BLaER1 (cell line): ENCODE measurements at regions not wholly inside any gene's neighbourhood (a gene's known extent, or its start where the extent isn't known, plus 50 kb on each side); places are given as distances from the start of the nearest gene placed in this dataset.

ENCODE experiments used
- H3K27ac ChIP-seq: shearing (Covaris generic); formaldehyde crosslinking; 2 replicates; pipeline ENCODE4 v1.8.1; 2022
- H3K27me3 ChIP-seq: shearing (Covaris generic); formaldehyde crosslinking; 2 replicates; pipeline ENCODE4 v1.8.1; 2022
- H3K36me3 ChIP-seq: shearing (Covaris generic); formaldehyde crosslinking; 2 replicates; pipeline ENCODE4 v1.8.1; 2022
- H3K4me1 ChIP-seq: shearing (Covaris generic); formaldehyde crosslinking; 2 replicates; pipeline ENCODE4 v1.8.1; 2022
- H3K4me2 ChIP-seq: shearing (Covaris generic); formaldehyde crosslinking; 2 replicates; pipeline ENCODE4 v1.8.1; 2022
- H3K4me3 ChIP-seq: shearing (Covaris generic); formaldehyde crosslinking; 2 replicates; pipeline ENCODE4 v1.8.1; 2022
- H3K9ac ChIP-seq: shearing (Covaris generic); formaldehyde crosslinking; 2 replicates; pipeline ENCODE4 v1.8.1; 2022
- H3K9me3 ChIP-seq: shearing (Covaris generic); formaldehyde crosslinking; 2 replicates; pipeline ENCODE4 v1.8.1; 2022
- H4K20me1 ChIP-seq: shearing (Covaris generic); formaldehyde crosslinking; 2 replicates; pipeline ENCODE4 v1.8.1; 2022
- Cebpa-rat ChIP-seq: shearing (Covaris generic); IDR thresholded peaks from 2 replicates; pipeline ENCODE4 v1.8.1; 2022

DNA sequence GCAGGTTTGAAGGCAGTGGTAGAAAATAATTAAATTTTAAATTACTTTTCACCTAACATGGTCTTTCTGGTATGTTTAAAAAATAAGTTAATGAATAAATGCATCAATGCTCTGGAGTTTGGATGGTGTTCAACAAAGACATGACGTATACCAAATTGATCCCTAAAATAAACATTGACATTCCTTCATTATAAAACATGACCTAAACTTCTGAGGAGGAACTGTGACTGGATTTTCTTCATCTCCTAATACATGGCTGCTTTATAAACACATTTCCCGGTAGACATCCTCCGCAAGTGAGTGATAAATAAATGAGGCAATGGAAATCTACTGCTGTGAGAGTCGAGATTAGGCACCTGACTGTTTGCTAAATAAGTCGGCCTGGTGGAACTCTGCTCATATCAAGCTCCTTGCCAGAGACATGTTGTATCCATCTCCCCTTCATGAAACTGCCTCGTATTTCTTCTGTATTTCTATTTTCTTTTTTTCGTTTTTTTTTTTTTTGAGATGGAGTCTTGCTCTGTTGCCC lies 362.3 kb downstream of the RNF144A start:
- Histone ChIP-seq H3K36me3 (no peaks in the 10 kb centered on the region), H3K4me3 (no peak overlapping the region), H4K20me1 (no peaks in the 10 kb centered on the region), H3K27me3 (no peaks in the 10 kb centered on the region), H3K9me3 (no peaks in the 10 kb centered on the region), H3K4me1 (no peaks in the 10 kb centered on the region), H3K27ac (no peak overlapping the region), H3K9ac (no peak overlapping the region), H3K4me2 (no peak overlapping the region)
- TF ChIP-seq Cebpa-rat: no peak

DNA sequence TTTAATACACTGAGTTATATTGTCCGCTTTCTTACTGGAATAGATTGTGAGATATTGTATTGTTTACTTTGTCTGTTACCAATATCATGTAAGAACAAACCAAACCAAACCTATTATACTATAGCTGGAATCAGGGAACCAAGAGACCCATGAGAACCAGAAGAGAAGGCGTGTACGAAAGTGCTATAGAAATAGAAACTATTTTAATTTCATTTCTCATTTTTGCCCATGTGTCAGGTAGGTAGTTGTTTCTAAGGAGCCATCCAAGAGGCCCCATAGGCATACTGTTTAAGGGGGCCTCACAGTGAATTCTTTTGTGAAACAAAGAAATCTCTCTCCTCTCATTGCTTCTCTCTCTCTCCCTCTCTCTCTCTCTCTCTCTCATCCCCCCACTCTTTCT lies 363.6 kb downstream of the RNF144A start:
- H3K9ac ChIP-seq: no peak overlapping the region
- no peaks in the 10 kb centered on the region for H3K9me3 ChIP-seq
- no peaks in the 10 kb centered on the region for H4K20me1 ChIP-seq
- no peak overlapping the region for H3K27ac ChIP-seq
- H3K4me1 ChIP-seq: no peaks in the 10 kb centered on the region
- TF ChIP-seq Cebpa-rat: no peak
- no peak overlapping the region for H3K4me3 ChIP-seq
- H3K36me3 ChIP-seq: no peaks in the 10 kb centered on the region
- no peaks in the 10 kb centered on the region for H3K27me3 ChIP-seq
- H3K4me2 ChIP-seq: no peak overlapping the region

DNA sequence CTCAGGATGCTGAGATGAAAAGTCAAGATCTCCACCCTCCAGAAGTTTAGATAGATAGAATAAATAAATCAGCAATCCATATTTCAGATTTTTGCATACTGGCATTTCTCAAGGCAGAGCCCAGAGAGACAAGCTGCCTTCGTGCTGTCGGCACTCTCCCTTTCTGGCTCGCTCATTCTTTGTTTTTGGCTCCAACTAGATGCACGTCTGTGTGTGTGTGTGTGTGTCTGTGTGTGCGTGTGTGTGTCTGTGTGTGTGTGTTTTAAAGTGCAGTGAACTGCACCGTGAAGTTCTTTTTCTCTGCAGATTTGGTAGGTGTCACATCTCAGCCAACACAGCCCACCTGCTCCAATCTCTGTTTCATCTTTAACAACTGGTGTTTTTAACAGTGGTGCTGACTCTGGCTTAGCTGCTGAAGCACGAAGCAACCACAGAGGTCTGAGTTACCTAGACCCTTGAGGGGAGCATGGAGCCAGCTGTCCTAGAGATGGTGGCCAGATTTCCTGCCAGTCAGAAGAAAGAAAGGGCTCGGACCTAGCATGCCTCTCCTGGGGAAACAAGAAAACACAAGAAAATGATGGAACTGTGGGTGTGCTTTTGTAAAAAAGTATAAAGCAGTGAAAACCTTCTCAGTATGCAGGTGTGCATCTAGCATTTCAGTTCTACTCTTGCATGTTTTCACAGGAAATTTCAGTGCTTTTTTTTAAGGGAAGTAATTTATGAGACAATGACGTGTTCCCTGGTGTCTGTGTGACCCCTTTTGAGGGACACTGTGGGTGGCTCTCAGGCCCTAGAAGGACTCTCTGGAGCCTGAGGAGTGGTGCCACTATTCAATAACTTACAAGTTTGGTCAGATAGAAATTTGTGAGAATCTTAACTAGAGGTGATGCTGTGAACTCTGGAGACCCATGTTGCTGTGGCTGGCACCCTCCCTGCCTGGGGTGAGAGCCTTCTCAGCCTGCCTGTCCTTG lies 364.3 kb downstream of the RNF144A start:
- no peak overlapping the region for H3K4me3 ChIP-seq
- H3K4me1 ChIP-seq: no peaks in the 10 kb centered on the region
- H3K36me3 ChIP-seq: no peaks in the 10 kb centered on the region
- H3K4me2 ChIP-seq: no peak overlapping the region
- no peak for TF ChIP-seq Cebpa-rat
- H3K27ac ChIP-seq: no peak overlapping the region
- no peaks in the 10 kb centered on the region for H3K27me3 ChIP-seq
- no peaks in the 10 kb centered on the region for H4K20me1 ChIP-seq
- no peaks in the 10 kb centered on the region for H3K9me3 ChIP-seq
- no peak overlapping the region for H3K9ac ChIP-seq

DNA sequence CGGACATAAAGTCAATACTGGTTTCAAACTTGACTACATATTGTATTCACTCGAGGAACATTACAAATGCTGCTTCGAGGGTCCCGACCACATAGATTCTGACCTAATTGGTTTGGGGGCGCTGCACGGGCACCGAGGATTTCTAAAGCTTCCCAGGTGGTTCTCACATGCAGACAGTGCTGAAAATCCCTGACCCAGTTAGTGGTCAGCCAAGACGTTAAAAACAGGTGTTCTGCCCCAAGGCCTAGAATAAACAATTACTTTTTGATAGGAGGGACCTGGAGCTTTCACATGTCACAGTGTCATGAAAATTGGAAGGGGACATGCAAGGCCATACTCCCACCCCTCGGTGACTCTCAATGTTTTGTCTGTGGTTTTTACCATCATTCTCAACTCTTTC lies 368.9 kb downstream of the RNF144A start:
- Histone ChIP-seq H3K4me1 (no peaks in the 10 kb centered on the region), H3K9me3 (no peaks in the 10 kb centered on the region), H3K4me3 (no peak overlapping the region), H3K4me2 (no peak overlapping the region), H3K27ac (no peak overlapping the region), H3K27me3 (no peaks in the 10 kb centered on the region), H3K9ac (no peak overlapping the region), H4K20me1 (no peaks in the 10 kb centered on the region), H3K36me3 (no peaks in the 10 kb centered on the region)
- TF ChIP-seq Cebpa-rat: no peak

DNA sequence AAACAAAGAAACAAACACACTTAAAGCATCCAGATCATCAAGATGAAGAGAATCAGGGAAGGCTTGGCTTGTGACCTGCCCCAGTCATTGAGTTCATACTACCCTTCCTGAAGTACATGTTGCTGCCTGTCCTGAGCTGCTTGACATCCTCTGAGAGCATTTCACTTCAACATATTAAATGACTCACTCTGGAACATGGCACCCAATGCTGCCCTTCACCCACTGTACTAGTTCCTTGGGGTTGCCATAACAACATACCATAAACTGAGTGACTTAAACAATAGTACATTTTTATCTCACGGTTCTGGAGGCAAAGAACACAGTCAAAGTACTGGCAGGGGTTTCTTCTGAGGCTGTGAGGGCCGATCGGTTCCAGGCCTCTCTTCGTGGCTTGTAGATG lies 371.3 kb downstream of the RNF144A start:
- H3K4me3 ChIP-seq: no peak overlapping the region
- no peaks in the 10 kb centered on the region for H4K20me1 ChIP-seq

DNA sequence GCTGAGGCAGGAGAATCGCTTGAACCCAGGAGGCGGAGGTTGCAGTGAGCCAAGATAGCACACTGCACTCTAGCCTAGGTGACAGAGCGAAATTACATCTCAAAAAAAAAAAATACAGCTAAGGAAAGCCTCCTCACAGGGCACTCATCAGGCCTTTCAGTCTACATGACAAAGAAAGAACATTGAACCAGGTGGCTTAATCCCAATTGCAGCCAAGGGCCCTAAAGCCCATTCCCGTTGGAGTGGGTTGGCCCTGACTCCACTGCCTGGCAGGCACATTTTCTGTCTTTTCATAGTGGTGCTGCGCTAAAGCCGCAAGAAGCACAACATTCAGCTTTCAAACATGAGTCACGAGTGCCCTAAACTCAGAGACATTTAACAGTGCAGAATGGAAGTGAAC lies 372.5 kb downstream of the RNF144A start:
- Histone ChIP-seq H3K36me3 (no peaks in the 10 kb centered on the region), H3K4me2 (no peak overlapping the region), H3K9me3 (no peaks in the 10 kb centered on the region), H3K9ac (no peak overlapping the region), H3K27ac (no peak overlapping the region), H3K4me3 (no peak overlapping the region), H3K4me1 (no peaks in the 10 kb centered on the region), H3K27me3 (no peaks in the 10 kb centered on the region), H4K20me1 (no peaks in the 10 kb centered on the region)
- no peak for TF ChIP-seq Cebpa-rat

More for the DNA sequence above, 371.3 kb downstream of the RNF144A start:
- no peaks in the 10 kb centered on the region for H3K36me3 ChIP-seq
- no peaks in the 10 kb centered on the region for H3K27me3 ChIP-seq
- no peak overlapping the region for H3K4me2 ChIP-seq
- no peak overlapping the region for H3K9ac ChIP-seq
- no peaks in the 10 kb centered on the region for H3K4me1 ChIP-seq
- H3K9me3 ChIP-seq: no peaks in the 10 kb centered on the region
- no peak overlapping the region for H3K27ac ChIP-seq
- no peak for TF ChIP-seq Cebpa-rat

DNA sequence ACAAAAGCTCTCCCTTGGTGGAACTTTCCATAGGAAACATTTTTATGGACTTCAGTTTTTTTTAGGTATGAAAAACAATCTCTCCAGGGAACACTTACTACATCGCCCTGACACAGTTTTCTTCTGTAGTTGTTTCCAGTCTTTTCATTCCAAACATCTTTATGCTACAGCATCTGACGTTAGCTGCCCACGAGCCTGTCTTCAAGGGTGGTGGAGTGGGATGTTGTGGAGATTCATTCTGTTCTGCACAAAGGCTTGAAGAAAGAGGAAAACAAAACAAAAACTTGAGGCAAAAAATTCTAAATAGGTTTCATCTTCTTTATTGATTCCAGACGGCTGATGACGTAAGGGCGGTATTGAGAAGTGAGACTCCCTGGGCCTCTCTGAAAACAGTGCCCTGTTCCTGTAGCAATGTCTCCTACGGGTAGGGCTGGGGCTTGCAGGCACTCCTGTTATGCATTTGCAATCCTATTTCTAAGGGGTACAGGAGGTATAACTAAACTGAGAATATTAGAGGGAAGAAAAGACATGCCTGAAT lies 375.0 kb downstream of the RNF144A start:
- Histone ChIP-seq H3K4me2 (no peak overlapping the region), H3K4me1 (no peaks in the 10 kb centered on the region), H3K36me3 (no peaks in the 10 kb centered on the region), H3K4me3 (no peak overlapping the region), H3K9ac (no peak overlapping the region), H3K27ac (no peak overlapping the region), H3K9me3 (no peaks in the 10 kb centered on the region), H4K20me1 (no peaks in the 10 kb centered on the region), H3K27me3 (no peaks in the 10 kb centered on the region)
- TF ChIP-seq Cebpa-rat: no peak

DNA sequence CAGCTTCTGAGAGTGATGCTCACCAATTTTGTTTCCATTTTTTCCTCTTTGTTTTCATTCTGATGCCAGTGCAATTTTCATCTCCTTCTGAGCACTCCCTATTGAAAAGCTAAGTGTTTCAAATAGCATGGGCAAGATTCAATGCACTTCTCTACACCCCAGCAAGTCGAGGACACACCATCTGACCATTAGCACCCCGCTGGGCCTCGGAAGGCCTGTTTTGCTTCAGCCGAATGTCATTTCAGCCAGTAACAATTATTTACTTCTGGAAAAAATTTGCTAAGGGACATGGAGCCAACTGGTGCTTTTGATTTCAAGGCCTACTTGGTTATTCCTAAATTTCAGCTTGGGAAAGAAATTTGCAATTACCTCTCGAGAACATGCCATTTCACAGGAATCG lies 392.4 kb downstream of the RNF144A start:
- TF ChIP-seq Cebpa-rat: no peak
- no peaks in the 10 kb centered on the region for H3K27me3 ChIP-seq
- no peaks in the 10 kb centered on the region for H4K20me1 ChIP-seq
- H3K4me2 ChIP-seq: no peak overlapping the region
- H3K36me3 ChIP-seq: no peaks in the 10 kb centered on the region
- no peaks in the 10 kb centered on the region for H3K4me1 ChIP-seq
- H3K27ac ChIP-seq: no peak overlapping the region
- no peak overlapping the region for H3K9ac ChIP-seq
- no peak overlapping the region for H3K4me3 ChIP-seq
- H3K9me3 ChIP-seq: no peaks in the 10 kb centered on the region

DNA sequence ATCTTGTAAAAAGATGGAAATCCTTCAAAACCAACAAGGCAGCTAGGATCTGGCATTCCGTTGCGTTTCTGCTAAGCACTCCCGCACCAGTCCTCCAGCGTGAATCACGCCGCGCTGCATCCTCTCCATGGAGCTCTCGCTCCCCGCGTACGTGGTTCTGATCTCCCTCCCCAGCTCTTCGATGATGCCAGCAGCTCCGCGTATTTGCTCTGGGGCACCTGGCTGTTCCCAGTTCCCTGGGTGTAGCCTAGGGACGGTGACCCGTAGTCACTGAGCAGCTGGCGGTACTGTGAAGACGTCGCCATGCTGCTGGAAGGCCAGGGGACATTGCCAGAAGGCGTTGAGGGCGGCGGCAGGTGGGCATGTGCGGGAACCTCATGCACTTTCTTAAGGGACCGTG lies 407.5 kb downstream of the RNF144A start:
- Histone ChIP-seq H3K4me1 (no peaks in the 10 kb centered on the region), H3K4me2 (no peak overlapping the region), H3K36me3 (no peaks in the 10 kb centered on the region), H3K9me3 (no peaks in the 10 kb centered on the region), H3K4me3 (no peak overlapping the region), H3K27me3 (no peaks in the 10 kb centered on the region), H3K27ac (no peak overlapping the region), H3K9ac (no peak overlapping the region), H4K20me1 (no peaks in the 10 kb centered on the region)
- no peak for TF ChIP-seq Cebpa-rat

DNA sequence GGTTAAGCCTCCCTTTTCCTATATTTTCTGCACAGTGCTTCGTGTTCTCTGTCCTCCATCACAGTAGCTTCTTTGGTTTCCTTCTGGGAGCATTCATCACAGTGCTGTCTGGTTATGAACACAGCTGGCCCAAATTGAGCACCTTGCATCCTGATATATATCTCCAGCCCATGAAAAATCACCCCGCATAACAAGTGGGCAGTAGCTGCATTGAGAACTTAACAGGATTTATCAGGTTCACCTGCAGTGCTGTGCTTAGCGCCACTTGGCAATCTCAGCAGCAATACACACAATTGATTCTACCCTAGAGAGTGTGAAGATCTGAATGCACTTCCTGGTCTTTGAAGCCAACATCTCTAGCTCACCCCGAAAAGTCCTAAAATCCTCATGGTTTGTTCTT lies 408.0 kb downstream of the RNF144A start:
- Histone ChIP-seq H3K4me3 (no peak overlapping the region), H4K20me1 (no peaks in the 10 kb centered on the region), H3K36me3 (no peaks in the 10 kb centered on the region), H3K4me2 (no peak overlapping the region), H3K27me3 (no peaks in the 10 kb centered on the region), H3K27ac (no peak overlapping the region), H3K9me3 (no peaks in the 10 kb centered on the region), H3K9ac (no peak overlapping the region), H3K4me1 (no peaks in the 10 kb centered on the region)
- TF ChIP-seq Cebpa-rat: no peak
